Stimulated activated CD4-positive, alpha-beta T cell treated with anti-CD3 and anti-CD28 coated beads, Interleukin-12 subunit alpha, Interleukin-12 subunit beta, amount 100 ng/mL, for 48 hours (primary cell): ENCODE measurements at regions not wholly inside any gene's neighbourhood (a gene's known extent, or its start where the extent isn't known, plus 50 kb on each side); places are given as distances from the start of the nearest gene placed in this dataset.
A peak's percentile ranks its signal among the peaks of the same experiment; 100 is the strongest.

ENCODE experiments used
- DNase-seq, 3 donors: peaks; one replicate each; pipeline ENCODE4 v3.0.0-alpha.2; 2020; ENCODE audit warnings: low read depth in 2 of 3, low spot score in 1 of 3

GRCh38 chr19:5392486-5392885 lies 51.9 kb upstream of the PTPRS start:
- no peak for DNase-seq

GRCh38 chr19:5393088-5393487 lies 52.5 kb upstream of the PTPRS start:
- no peak for DNase-seq

GRCh38 chr19:5394551-5395505 lies 54.2 kb upstream of the PTPRS start:
- no peak for DNase-seq

- DNase-seq, result no peak
Observed at GRCh38 chr19:5395556-5395955, 54.9 kb upstream of the PTPRS start.

- no peak for DNase-seq
Observed at GRCh38 chr19:5396096-5396939, 55.7 kb upstream of the PTPRS start.

- no peak for DNase-seq
Observed at GRCh38 chr19:5396963-5397362, 56.4 kb upstream of the PTPRS start.

- DNase-seq, result no peak
Observed at GRCh38 chr19:5397804-5398692, 57.2 kb upstream of the ZNRF4 start.

- DNase-seq, result no peak
Observed at GRCh38 chr19:5398693-5399057, 56.5 kb upstream of the ZNRF4 start.

GRCh38 chr19:5403968-5404640 lies 51.1 kb upstream of the ZNRF4 start:
- peak; percentile 34 to 55 (median 50) for DNase-seq
